ENCODE measurements at regions not wholly inside any gene's neighbourhood (a gene's known extent, or its start where the extent isn't known, plus 50 kb on each side); places are given as distances from the start of the nearest gene placed in this dataset.

GRCh38 chr3:191518861-191519260 lies 57.9 kb downstream of the PYDC2 start:
- CTCF ChIA-PET = no interaction called here
- H3K4me3 ChIP-seq (ENCODE audit: low read length) = no peak overlapping the region
- H3K4me1 Mint-ChIP-seq (ENCODE audit: low read depth) = no peaks in the 10 kb centered on the region
- DNase-seq = no peak
- H3K4me3 Mint-ChIP-seq = no peak overlapping the region
- intact Hi-C loops (cut with DNase I, micrococcal nuclease) = no loop called here
- no peaks in the 10 kb centered on the region for H3K36me3 Mint-ChIP-seq (ENCODE audit: low read depth)
- POLR2A ChIA-PET = no interaction called here
- TF ChIP-seq CTCF (IDR thresholded peaks at IDR 0.05) = no peak
- no peaks in the 10 kb centered on the region for H3K4me1 ChIP-seq (ENCODE audit: insufficient read depth, low read length)
- no peaks in the 10 kb centered on the region for H3K9me3 ChIP-seq (ENCODE audit: control insufficient read depth in 1 of 2, insufficient read depth in 1 of 2, low read length in 2 of 2)
- H3K36me3 ChIP-seq (ENCODE audit: insufficient read depth, low read length) = no peaks in the 10 kb centered on the region
- H3K9me3 Mint-ChIP-seq = no peaks in the 10 kb centered on the region
- H3K27me3 Mint-ChIP-seq = no peaks in the 10 kb centered on the region
- H3K27ac ChIP-seq (ENCODE audit: low read depth in 1 of 2, low read length in 2 of 2) = no peak overlapping the region
- no peak overlapping the region for H3K27ac Mint-ChIP-seq
- no peak for ATAC-seq (ENCODE audit: poor library complexity)
- H3K27me3 ChIP-seq (ENCODE audit: control insufficient read depth in 1 of 2, insufficient read depth in 2 of 2, low read length in 2 of 2) = no peaks in the 10 kb centered on the region

- no peaks in the 10 kb centered on the region for H3K9me3 ChIP-seq (ENCODE audit: control insufficient read depth in 1 of 2, insufficient read depth in 1 of 2, low read length in 2 of 2)
- H3K27me3 ChIP-seq (ENCODE audit: control insufficient read depth in 1 of 2, insufficient read depth in 2 of 2, low read length in 2 of 2) = no peaks in the 10 kb centered on the region
- no peak overlapping the region for H3K4me3 ChIP-seq (ENCODE audit: low read length)
- no peaks in the 10 kb centered on the region for H3K4me1 ChIP-seq (ENCODE audit: insufficient read depth, low read length)
- ChIA-PET POLR2A (no interaction called here), CTCF (no interaction called here)
- intact Hi-C loops (cut with DNase I, micrococcal nuclease) = no loop called here
- Mint-ChIP-seq H3K4me1 (ENCODE audit: low read depth) (no peaks in the 10 kb centered on the region), H3K36me3 (ENCODE audit: low read depth) (no peaks in the 10 kb centered on the region), H3K4me3 (no peak overlapping the region), H3K27me3 (no peaks in the 10 kb centered on the region), H3K27ac (no peak overlapping the region), H3K9me3 (no peaks in the 10 kb centered on the region)
- H3K27ac ChIP-seq (ENCODE audit: low read depth in 1 of 2, low read length in 2 of 2) = no peak overlapping the region
- ATAC-seq (ENCODE audit: poor library complexity) = no peak
- DNase-seq = no peak
- no peaks in the 10 kb centered on the region for H3K36me3 ChIP-seq (ENCODE audit: insufficient read depth, low read length)
- no peak for TF ChIP-seq CTCF (IDR thresholded peaks at IDR 0.05)
Observed at GRCh38 chr3:191521055-191521454, 60.1 kb downstream of the PYDC2 start.

GRCh38 chr3:191523148-191523547 lies 62.2 kb downstream of the PYDC2 start:
- no peaks in the 10 kb centered on the region for H3K4me1 ChIP-seq (ENCODE audit: insufficient read depth, low read length)
- ATAC-seq (ENCODE audit: poor library complexity) (no peak), DNase-seq (no peak)
- CTCF ChIA-PET = no interaction called here
- H3K36me3 ChIP-seq (ENCODE audit: insufficient read depth, low read length) = no peaks in the 10 kb centered on the region
- no peak overlapping the region for H3K27ac ChIP-seq (ENCODE audit: low read depth in 1 of 2, low read length in 2 of 2)
- H3K27me3 ChIP-seq (ENCODE audit: control insufficient read depth in 1 of 2, insufficient read depth in 2 of 2, low read length in 2 of 2) = no peaks in the 10 kb centered on the region
- no peaks in the 10 kb centered on the region for H3K4me1 Mint-ChIP-seq (ENCODE audit: low read depth)
- no peak overlapping the region for H3K4me3 Mint-ChIP-seq
- POLR2A ChIA-PET = no interaction called here
- no peaks in the 10 kb centered on the region for H3K9me3 ChIP-seq (ENCODE audit: control insufficient read depth in 1 of 2, insufficient read depth in 1 of 2, low read length in 2 of 2)
- H3K9me3 Mint-ChIP-seq = no peaks in the 10 kb centered on the region
- TF ChIP-seq CTCF (IDR thresholded peaks at IDR 0.05) = no peak
- no peak overlapping the region for H3K27ac Mint-ChIP-seq
- no peaks in the 10 kb centered on the region for H3K27me3 Mint-ChIP-seq
- H3K4me3 ChIP-seq (ENCODE audit: low read length) = no peak overlapping the region
- no peaks in the 10 kb centered on the region for H3K36me3 Mint-ChIP-seq (ENCODE audit: low read depth)
- intact Hi-C loops (cut with DNase I, micrococcal nuclease) = no loop called here
